COLO829 (cell line): ENCODE measurements at regions not wholly inside any gene's neighbourhood (a gene's known extent, or its start where the extent isn't known, plus 50 kb on each side); places are given as distances from the start of the nearest gene placed in this dataset.

Experiments
- DNase-seq: peaks from one replicate; pipeline ENCODE4 v3.0.0; 2012; ENCODE audit warnings: low spot score

- DNase-seq: no peak
These were observed 304.4 kb downstream of the KCNS3 start for GRCh38 chr2:18182861-18183260.

- DNase-seq: no peak
These were observed 302.4 kb downstream of the KCNS3 start for GRCh38 chr2:18180912-18181311.

- no peak for DNase-seq
These were observed 301.7 kb downstream of the KCNS3 start for GRCh38 chr2:18180031-18180610.

- DNase-seq: peak; percentile 71
These were observed 300.4 kb downstream of the KCNS3 start for GRCh38 chr2:18178736-18179349.

GRCh38 chr2:18176679-18177215, 298.3 kb downstream of the KCNS3 start:
- DNase-seq: no peak

- DNase-seq: no peak
These were observed 294.1 kb downstream of the KCNS3 start for GRCh38 chr2:18172607-18173006.

- no peak for DNase-seq
These were observed 293.0 kb downstream of the KCNS3 start for GRCh38 chr2:18171191-18172139.

GRCh38 chr2:18170642-18171041, 292.2 kb downstream of the KCNS3 start:
- DNase-seq: no peak

- no peak for DNase-seq
These were observed 291.4 kb downstream of the KCNS3 start for GRCh38 chr2:18169893-18170175.

- no peak for DNase-seq
These were observed 290.8 kb downstream of the KCNS3 start for GRCh38 chr2:18169121-18169892.

GRCh38 chr2:18167871-18168270, 289.4 kb downstream of the KCNS3 start:
- no peak for DNase-seq

GRCh38 chr2:18161681-18162080, 283.2 kb downstream of the KCNS3 start:
- DNase-seq: no peak

- DNase-seq: no peak
These were observed 281.4 kb downstream of the KCNS3 start for GRCh38 chr2:18159896-18160295.

- no peak for DNase-seq
These were observed 278.0 kb downstream of the KCNS3 start for GRCh38 chr2:18156421-18156820.

GRCh38 chr2:18156002-18156401, 277.5 kb downstream of the KCNS3 start:
- no peak for DNase-seq

- no peak for DNase-seq
These were observed 276.3 kb downstream of the KCNS3 start for GRCh38 chr2:18154812-18155211.

- no peak for DNase-seq
These were observed 275.8 kb downstream of the KCNS3 start for GRCh38 chr2:18154259-18154658.

- no peak for DNase-seq
These were observed 275.3 kb downstream of the KCNS3 start for GRCh38 chr2:18153741-18154140.

- DNase-seq: no peak
These were observed 272.8 kb downstream of the KCNS3 start for GRCh38 chr2:18151237-18151636.

- DNase-seq: peak; percentile 53
These were observed 271.3 kb downstream of the KCNS3 start for GRCh38 chr2:18149660-18150246.

GRCh38 chr2:18136881-18137475, 258.5 kb downstream of the KCNS3 start:
- DNase-seq: no peak
